ENCODE measurements at regions not wholly inside any gene's neighbourhood (a gene's known extent, or its start where the extent isn't known, plus 50 kb on each side); places are given as distances from the start of the nearest gene placed in this dataset.

- no peaks in the 10 kb centered on the region for H3K4me1 Mint-ChIP-seq (ENCODE audit: low read depth)
- ChIA-PET POLR2A (no interaction called here), CTCF (no interaction called here)
- intact Hi-C loops (cut with micrococcal nuclease) = no loop called here
- no peak overlapping the region for H3K4me3 Mint-ChIP-seq
- H3K36me3 Mint-ChIP-seq = no peaks in the 10 kb centered on the region
- no peaks in the 10 kb centered on the region for H3K27me3 Mint-ChIP-seq
- DNase-seq = no peak
- H3K27ac Mint-ChIP-seq = no peak overlapping the region
- H3K9me3 Mint-ChIP-seq = peaks cover 6% of the 10 kb centered on the region
These were observed 338.0 kb upstream of the PTCHD4 start for GRCh38 chr6:48449002-48449401.

- peaks cover 6% of the 10 kb centered on the region for H3K9me3 Mint-ChIP-seq
- H3K27me3 Mint-ChIP-seq = no peaks in the 10 kb centered on the region
- POLR2A ChIA-PET = no interaction called here
- H3K27ac Mint-ChIP-seq = no peak overlapping the region
- DNase-seq = no peak
- no peaks in the 10 kb centered on the region for H3K4me1 Mint-ChIP-seq (ENCODE audit: low read depth)
- CTCF ChIA-PET = no interaction called here
- intact Hi-C loops (cut with micrococcal nuclease) = no loop called here
- no peaks in the 10 kb centered on the region for H3K36me3 Mint-ChIP-seq
- H3K4me3 Mint-ChIP-seq = no peak overlapping the region
These were observed 336.3 kb upstream of the PTCHD4 start for GRCh38 chr6:48447251-48447650.

GRCh38 chr6:48429610-48430009 is 318.6 kb upstream of the PTCHD4 start:
- intact Hi-C loops (cut with micrococcal nuclease) = no loop called here
- Mint-ChIP-seq H3K4me3 (no peak overlapping the region), H3K27ac (no peak overlapping the region), H3K4me1 (ENCODE audit: low read depth) (no peaks in the 10 kb centered on the region), H3K9me3 (peaks cover 6% of the 10 kb centered on the region), H3K36me3 (no peaks in the 10 kb centered on the region), H3K27me3 (no peaks in the 10 kb centered on the region)
- ChIA-PET POLR2A (no interaction called here), CTCF (no interaction called here)
- DNase-seq = no peak

GRCh38 chr6:48429021-48429420 is 318.0 kb upstream of the PTCHD4 start:
- Mint-ChIP-seq H3K4me1 (ENCODE audit: low read depth) (no peaks in the 10 kb centered on the region), H3K4me3 (no peak overlapping the region), H3K27me3 (no peaks in the 10 kb centered on the region), H3K36me3 (no peaks in the 10 kb centered on the region), H3K27ac (no peak overlapping the region), H3K9me3 (peaks cover 6% of the 10 kb centered on the region)
- CTCF ChIA-PET = no interaction called here
- intact Hi-C loops (cut with micrococcal nuclease) = no loop called here
- no peak for DNase-seq
- POLR2A ChIA-PET = no interaction called here

- H3K36me3 Mint-ChIP-seq = no peaks in the 10 kb centered on the region
- no peaks in the 10 kb centered on the region for H3K4me1 Mint-ChIP-seq (ENCODE audit: low read depth)
- no peak for DNase-seq
- intact Hi-C loops (cut with micrococcal nuclease) = no loop called here
- no peak overlapping the region for H3K4me3 Mint-ChIP-seq
- POLR2A ChIA-PET = no interaction called here
- no peaks in the 10 kb centered on the region for H3K27me3 Mint-ChIP-seq
- CTCF ChIA-PET = no interaction called here
- H3K9me3 Mint-ChIP-seq = peaks cover 12% of the 10 kb centered on the region
- H3K27ac Mint-ChIP-seq = no peak overlapping the region
These were observed 315.6 kb upstream of the PTCHD4 start for GRCh38 chr6:48426636-48427035.

GRCh38 chr6:48423640-48424365 is 312.8 kb upstream of the PTCHD4 start:
- H3K27ac Mint-ChIP-seq = no peak overlapping the region
- POLR2A ChIA-PET = no interaction called here

GRCh38 chr6:48419992-48420391 is 309.0 kb upstream of the PTCHD4 start:
- CTCF ChIA-PET = no interaction called here
- no peak for DNase-seq
- POLR2A ChIA-PET = no interaction called here
- no peaks in the 10 kb centered on the region for H3K4me1 Mint-ChIP-seq (ENCODE audit: low read depth)
- H3K36me3 Mint-ChIP-seq = no peaks in the 10 kb centered on the region
- peaks cover 9% of the 10 kb centered on the region for H3K9me3 Mint-ChIP-seq
- H3K4me3 Mint-ChIP-seq = no peak overlapping the region
- no peak overlapping the region for H3K27ac Mint-ChIP-seq
- intact Hi-C loops (cut with micrococcal nuclease) = no loop called here
- H3K27me3 Mint-ChIP-seq = no peaks in the 10 kb centered on the region

More at GRCh38 chr6:48423640-48424365, 312.8 kb upstream of the PTCHD4 start:
- Mint-ChIP-seq H3K9me3 (peaks cover 8% of the 10 kb centered on the region), H3K4me1 (ENCODE audit: low read depth) (no peaks in the 10 kb centered on the region), H3K36me3 (no peaks in the 10 kb centered on the region), H3K4me3 (no peak overlapping the region), H3K27me3 (no peaks in the 10 kb centered on the region)
- CTCF ChIA-PET = no interaction called here
- intact Hi-C loops (cut with micrococcal nuclease) = no loop called here
- DNase-seq = no peak

GRCh38 chr6:48417927-48418326 is 306.9 kb upstream of the PTCHD4 start:
- no peak overlapping the region for H3K27ac Mint-ChIP-seq
- ChIA-PET CTCF (interaction anchor here (0.6 kb wide), 1 partner anchor 19 kb away, joined by 7 read pairs; no protein-coding TSS in a partner anchor), POLR2A (no interaction called here)
- DNase-seq = no peak
- H3K27me3 Mint-ChIP-seq = no peaks in the 10 kb centered on the region
- no peak overlapping the region for H3K4me3 Mint-ChIP-seq
- no peaks in the 10 kb centered on the region for H3K36me3 Mint-ChIP-seq
- peaks cover 13% of the 10 kb centered on the region for H3K9me3 Mint-ChIP-seq
- intact Hi-C loops (cut with micrococcal nuclease) = no loop called here
- no peaks in the 10 kb centered on the region for H3K4me1 Mint-ChIP-seq (ENCODE audit: low read depth)

GRCh38 chr6:48412656-48413055 is 301.7 kb upstream of the PTCHD4 start:
- H3K4me1 Mint-ChIP-seq (ENCODE audit: low read depth) = no peaks in the 10 kb centered on the region
- CTCF ChIA-PET = no interaction called here
- no peak overlapping the region for H3K27ac Mint-ChIP-seq
- no peaks in the 10 kb centered on the region for H3K27me3 Mint-ChIP-seq
- intact Hi-C loops (cut with micrococcal nuclease) = no loop called here
- H3K36me3 Mint-ChIP-seq = no peaks in the 10 kb centered on the region
- no peak overlapping the region for H3K4me3 Mint-ChIP-seq
- no peak for DNase-seq
- peaks cover 10% of the 10 kb centered on the region for H3K9me3 Mint-ChIP-seq
- POLR2A ChIA-PET = no interaction called here

GRCh38 chr6:48404927-48405326 is 293.9 kb upstream of the PTCHD4 start:
- no peak overlapping the region for H3K27ac Mint-ChIP-seq
- POLR2A ChIA-PET = no interaction called here
- CTCF ChIA-PET = no interaction called here
- intact Hi-C loops (cut with micrococcal nuclease) = no loop called here
- no peaks in the 10 kb centered on the region for H3K27me3 Mint-ChIP-seq
- no peaks in the 10 kb centered on the region for H3K36me3 Mint-ChIP-seq
- H3K4me3 Mint-ChIP-seq = no peak overlapping the region
- peaks cover 11% of the 10 kb centered on the region for H3K9me3 Mint-ChIP-seq
- DNase-seq = no peak
- no peaks in the 10 kb centered on the region for H3K4me1 Mint-ChIP-seq (ENCODE audit: low read depth)

- intact Hi-C loops (cut with micrococcal nuclease) = no loop called here
- POLR2A ChIA-PET = no interaction called here
- no peak for DNase-seq
- no peak overlapping the region for H3K27ac Mint-ChIP-seq
- H3K27me3 Mint-ChIP-seq = no peaks in the 10 kb centered on the region
- no peaks in the 10 kb centered on the region for H3K4me1 Mint-ChIP-seq (ENCODE audit: low read depth)
- peaks cover 11% of the 10 kb centered on the region for H3K9me3 Mint-ChIP-seq
- H3K36me3 Mint-ChIP-seq = no peaks in the 10 kb centered on the region
- CTCF ChIA-PET = no interaction called here
- no peak overlapping the region for H3K4me3 Mint-ChIP-seq
These were observed 292.6 kb upstream of the PTCHD4 start for GRCh38 chr6:48403587-48403986.

GRCh38 chr6:48401016-48401415 is 290.0 kb upstream of the PTCHD4 start:
- no peaks in the 10 kb centered on the region for H3K4me1 Mint-ChIP-seq (ENCODE audit: low read depth)
- no peak overlapping the region for H3K4me3 Mint-ChIP-seq
- CTCF ChIA-PET = no interaction called here
- no peaks in the 10 kb centered on the region for H3K27me3 Mint-ChIP-seq
- no peak for DNase-seq
- intact Hi-C loops (cut with micrococcal nuclease) = no loop called here
- H3K27ac Mint-ChIP-seq = no peak overlapping the region
- no peaks in the 10 kb centered on the region for H3K36me3 Mint-ChIP-seq
- POLR2A ChIA-PET = no interaction called here
- peaks cover 11% of the 10 kb centered on the region for H3K9me3 Mint-ChIP-seq

GRCh38 chr6:48397887-48398286 is 286.9 kb upstream of the PTCHD4 start:
- POLR2A ChIA-PET = no interaction called here
- CTCF ChIA-PET = no interaction called here
- Mint-ChIP-seq H3K4me3 (no peak overlapping the region), H3K27ac (no peak overlapping the region), H3K36me3 (no peaks in the 10 kb centered on the region), H3K9me3 (peaks cover 18% of the 10 kb centered on the region), H3K4me1 (ENCODE audit: low read depth) (no peaks in the 10 kb centered on the region), H3K27me3 (no peaks in the 10 kb centered on the region)
- intact Hi-C loops (cut with micrococcal nuclease) = no loop called here
- no peak for DNase-seq
